ENCODE measurements at regions not wholly inside any gene's neighbourhood (a gene's known extent, or its start where the extent isn't known, plus 50 kb on each side); places are given as distances from the start of the nearest gene placed in this dataset.
"Not testable (repeated sequence)": the region's sequence is repeated elsewhere in the genome, so short reads cannot be mapped to it uniquely, and the experiment has no call there.

GRCh38 chr4:112952313-112952700 lies 97.1 kb upstream of the ANK2 start:
- DNase-seq = no peak

DNA sequence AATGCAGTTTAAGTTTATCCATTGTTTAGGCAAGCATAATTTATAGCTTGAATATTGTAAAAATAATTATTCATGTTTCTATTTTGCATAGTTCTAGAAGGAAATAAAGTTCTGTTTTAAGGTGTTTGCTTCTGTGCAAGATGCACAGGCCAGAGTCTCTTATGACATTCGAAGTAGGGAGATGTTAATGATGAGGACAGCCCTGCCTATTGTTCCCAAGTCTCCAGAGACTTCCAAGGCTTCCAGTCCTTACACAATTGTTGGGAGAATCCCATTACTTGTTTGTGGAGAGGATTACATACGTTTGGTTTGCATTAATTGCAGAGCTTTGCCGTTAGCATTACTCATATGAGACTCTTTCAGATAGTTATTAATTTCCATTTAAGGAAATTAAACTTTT lies 96.2 kb upstream of the ANK2 start:
- peak in 1 of 3 experiments; percentile 46 for DNase-seq

- DNase-seq = no peak
Measured at GRCh38 chr4:112954286-112954685, 95.2 kb upstream of the ANK2 start.

- peak in 2 of 3 experiments; percentile 12 to 68 for DNase-seq
Measured at GRCh38 chr4:112956484-112956896, 93.0 kb upstream of the ANK2 start.

DNA sequence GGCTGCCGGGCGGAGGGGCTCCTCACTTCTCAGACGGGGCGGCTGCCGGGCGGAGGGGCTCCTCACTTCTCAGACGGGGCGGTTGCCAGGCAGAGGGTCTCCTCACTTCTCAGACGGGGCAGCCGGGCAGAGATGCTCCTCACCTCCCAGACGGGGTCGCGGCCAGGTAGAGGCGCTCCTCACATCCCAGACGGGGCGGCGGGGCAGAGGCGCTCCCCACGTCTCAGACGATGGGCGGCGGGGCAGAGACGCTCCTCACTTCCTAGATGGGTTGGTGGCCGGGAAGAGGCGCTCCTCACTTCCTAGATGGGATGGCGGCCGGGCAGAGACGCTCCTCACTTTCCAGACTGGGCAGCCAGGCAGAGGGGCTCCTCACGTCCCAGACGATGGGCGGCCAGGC lies 91.7 kb upstream of the ANK2 start:
- DNase-seq = not testable (repeated sequence)

DNA sequence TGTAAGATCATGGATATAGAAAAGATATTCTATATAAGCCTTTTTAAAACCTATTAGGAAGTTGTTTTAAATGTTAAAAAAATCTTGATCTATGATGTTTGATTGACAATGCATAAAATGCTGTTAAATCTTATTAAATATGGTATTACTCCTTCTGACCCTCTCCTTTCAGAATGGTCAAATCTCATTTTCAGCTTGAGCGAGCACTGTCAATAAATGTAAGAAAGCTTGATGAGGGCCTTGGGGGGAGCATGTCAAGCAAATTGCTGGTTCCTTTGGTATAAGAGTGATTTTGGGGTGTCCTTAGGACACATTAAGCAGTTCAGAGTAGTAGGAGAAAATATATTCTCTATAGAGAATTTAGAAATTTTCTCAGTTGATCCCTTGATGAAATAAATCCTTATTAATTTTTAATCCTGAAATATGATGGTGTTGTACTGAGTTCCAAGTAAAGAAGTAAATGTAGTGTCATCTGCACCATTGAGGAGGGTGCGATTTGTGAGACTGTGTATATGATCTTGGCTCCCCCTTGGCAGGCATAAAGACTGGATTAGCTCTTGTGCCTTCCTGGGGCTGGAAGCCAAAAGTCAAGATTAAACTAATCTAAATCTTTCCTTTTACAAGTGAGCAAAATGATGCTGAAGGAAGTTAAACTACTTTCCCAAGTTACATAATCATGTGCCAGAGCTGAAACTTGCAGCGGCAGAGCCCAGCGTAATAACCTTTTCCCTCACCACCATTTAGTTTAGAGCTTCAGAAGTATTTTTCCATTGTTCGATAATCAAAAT lies 82.6 kb upstream of the ANK2 start:
- no peak for DNase-seq

DNA sequence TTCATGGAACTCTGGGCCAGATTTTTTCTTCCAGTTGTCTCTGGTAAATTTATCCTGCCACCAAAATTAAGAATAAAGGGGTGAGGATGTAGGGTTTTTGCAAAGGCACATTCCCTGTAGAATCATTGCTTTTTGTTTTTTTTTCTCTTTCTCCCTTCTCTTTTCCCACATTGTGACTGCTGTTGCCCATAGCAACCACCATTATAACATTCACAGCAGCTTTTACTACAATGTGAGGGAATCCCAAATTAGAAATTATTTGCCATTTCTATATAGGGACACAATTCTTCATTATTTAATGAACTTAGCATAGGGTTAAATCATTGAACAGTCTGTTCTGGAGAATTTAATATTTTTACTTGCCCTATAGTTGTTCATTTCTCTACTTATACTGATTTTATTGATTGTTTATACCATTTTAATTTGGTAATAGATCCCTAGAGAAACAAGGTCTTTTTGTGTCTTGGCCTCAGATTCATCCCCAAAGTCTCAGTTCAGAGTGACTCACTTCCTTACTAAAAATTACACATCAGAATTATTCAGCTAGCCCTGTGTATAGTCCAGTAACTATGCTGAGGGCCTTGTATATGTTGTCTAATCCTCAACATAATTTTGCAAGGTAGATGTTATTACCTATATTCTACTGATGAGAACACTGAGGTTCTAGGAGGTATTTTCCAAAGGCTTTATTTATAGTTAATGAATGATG lies 80.8 kb upstream of the ANK2 start:
- no peak for DNase-seq

DNA sequence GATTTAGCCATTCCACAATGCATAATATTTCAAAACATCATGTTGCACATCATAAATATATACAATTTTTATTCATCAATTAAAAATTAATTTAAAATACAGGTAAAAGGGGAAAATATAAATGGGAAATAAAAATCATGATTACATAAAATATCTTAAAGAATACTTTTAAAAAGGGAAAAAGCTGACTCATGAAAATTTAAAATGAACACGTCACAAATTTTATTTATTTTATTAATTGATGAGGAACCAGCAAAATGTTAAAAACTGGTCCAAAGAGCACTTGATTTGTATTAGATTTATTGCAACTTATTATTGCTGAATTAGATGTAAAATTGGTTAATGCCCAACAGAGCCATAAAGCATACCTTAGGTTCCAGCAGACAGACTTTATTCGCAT lies 78.5 kb upstream of the ANK2 start:
- no peak for DNase-seq

- peak in 2 of 3 experiments; percentile 21 to 59 for DNase-seq
Measured at GRCh38 chr4:112973750-112974251, 75.7 kb upstream of the ANK2 start.

DNA sequence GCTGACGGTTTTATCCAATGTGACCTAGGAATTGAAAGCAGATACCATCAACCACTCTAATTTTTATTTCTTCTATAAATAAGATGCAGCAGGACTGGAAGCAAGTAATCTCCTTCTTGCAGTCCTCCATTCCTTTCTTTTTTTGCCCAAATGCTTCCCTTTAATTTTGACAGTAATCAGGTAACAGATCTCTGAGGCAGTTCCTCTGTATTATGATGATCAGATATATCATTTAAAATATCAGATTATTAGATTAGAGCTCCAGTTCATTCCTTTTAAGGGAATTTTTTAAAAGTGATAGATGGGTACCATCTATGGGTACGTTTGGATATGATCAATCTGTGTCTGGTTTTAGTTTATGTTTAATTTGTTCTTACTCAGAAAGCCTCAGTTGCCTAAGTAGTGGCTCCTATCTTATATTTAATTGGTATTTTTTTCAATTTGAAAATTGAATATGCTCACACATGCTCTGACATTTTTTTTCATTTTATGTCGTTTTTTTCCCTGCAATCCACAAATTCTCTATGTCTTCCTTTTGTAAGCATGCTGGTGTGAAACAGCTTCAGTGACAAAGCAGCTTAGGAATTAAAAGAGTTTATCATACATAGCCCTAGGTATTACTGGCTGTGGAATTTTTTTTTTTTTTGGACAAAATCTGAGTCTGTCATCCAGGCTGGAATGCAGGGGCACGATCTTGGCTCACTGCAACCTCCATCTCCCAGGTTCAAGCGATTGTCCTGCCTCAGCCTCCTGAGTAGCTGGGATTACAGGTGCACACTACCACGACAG lies 73.7 kb upstream of the ANK2 start:
- DNase-seq = no peak

DNA sequence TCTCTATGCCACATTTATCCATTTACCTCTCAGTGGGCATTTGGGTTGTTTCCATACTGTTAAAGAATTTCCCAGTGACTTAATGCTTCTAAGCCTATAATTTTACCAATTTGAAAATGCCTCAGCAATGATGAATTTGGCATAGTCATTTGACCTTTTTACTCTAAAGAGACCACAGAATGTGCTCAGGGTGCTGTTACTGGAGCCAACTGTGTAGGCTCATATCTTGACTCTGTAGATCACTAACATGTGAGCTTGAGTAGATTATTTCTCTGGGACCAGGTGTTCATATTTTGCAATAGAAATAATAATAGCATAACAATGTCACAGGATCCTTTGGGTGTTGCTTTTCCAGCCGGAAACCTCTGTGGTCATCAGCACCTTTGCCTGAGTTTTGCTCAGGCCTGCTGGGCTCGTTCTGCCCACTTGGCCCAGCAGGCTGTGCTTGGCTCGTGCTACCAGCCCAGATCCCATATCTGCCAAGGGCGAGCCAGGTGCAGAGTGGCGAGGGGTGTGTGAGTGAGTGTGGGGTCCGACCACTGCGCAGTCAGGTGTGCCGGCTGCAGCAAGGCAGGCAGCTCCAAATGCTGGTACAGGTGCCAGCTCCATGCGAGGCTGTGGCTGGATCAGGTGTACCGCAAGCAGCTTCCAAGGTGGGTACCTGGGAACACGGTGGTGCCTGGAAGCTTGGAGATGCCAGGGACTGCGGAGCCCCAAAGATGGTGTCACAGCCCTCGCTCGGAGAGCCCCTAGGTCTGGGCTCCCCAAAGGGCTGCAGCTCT lies 70.6 kb upstream of the ANK2 start:
- DNase-seq = no peak

- DNase-seq = no peak
Measured at GRCh38 chr4:112979881-112980421, 69.5 kb upstream of the ANK2 start.

DNA sequence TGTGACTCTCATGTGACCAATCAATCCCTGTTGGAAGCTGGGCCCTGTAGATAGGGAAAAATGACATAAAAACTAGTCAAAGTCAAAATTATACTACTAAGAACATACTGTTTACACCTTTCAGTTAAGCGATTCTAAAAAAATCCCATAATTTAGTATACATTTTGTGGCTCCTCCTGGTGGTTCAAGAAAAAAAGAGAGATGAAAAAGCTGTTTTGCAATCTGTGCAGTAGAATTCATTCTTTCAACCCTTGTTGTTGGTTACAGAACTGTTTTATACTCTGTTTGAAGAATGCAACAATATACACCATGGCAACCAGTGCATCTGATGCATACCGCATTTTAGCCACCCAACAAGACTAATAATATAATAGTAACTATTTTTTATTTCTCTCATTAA lies 66.8 kb upstream of the ANK2 start:
- no peak for DNase-seq

DNA sequence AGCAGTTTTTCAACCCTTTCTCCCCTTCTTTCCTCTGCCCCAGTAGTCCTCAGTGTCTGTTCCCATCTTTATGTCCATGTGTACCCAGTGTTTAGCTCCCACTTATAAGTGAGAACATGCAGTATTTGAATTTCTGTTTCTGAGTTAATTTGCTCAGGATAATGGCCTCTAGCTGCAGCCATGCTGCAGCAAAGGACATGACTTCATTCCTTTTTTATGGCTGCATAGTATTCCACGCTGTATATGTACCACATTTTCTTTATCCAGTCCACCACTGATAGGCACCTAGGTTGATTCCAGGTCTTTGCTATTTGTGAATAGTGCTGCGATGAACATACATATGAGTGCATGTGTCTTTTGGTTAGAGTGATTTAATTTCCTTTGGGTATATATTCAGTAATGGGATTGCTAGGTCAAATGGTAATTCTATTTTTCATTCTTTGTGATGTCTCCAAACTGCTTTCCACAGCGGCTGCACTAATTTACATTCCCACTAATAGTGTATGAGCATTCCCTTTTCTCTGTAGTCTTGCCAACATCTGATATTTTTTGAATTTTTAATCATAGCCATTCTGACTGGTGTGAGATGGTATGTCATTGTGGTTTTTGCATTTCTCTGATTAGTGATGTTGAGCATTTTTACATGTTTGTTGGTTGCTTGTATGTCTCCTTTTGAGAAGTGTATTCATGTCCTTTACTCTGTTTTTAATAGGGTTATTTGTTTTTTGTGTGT lies 54.6 kb upstream of the ANK2 start:
- DNase-seq = no peak

All from NCI-H1417 (cell line).